MM.1S (cell line): ENCODE measurements at regions not wholly inside any gene's neighbourhood (a gene's known extent, or its start where the extent isn't known, plus 50 kb on each side); places are given as distances from the start of the nearest gene placed in this dataset.

Experiments used
- CTCF ChIP-seq: fragments of 300-600 bp; sonication (generic); IDR thresholded peaks from 2 replicates; pipeline ENCODE4 v1.5.1; 2016; ENCODE audit warnings: antibody characterized with exemption, low read length, mixed read lengths
- EZH2 ChIP-seq: fragments of 300-600 bp; sonication (generic); optimal IDR thresholded peaks from 2 replicates; pipeline ENCODE3; 2017; ENCODE audit warnings: low read depth, mild to moderate bottlenecking, antibody characterized with exemption, low read length, mixed read lengths

DNA sequence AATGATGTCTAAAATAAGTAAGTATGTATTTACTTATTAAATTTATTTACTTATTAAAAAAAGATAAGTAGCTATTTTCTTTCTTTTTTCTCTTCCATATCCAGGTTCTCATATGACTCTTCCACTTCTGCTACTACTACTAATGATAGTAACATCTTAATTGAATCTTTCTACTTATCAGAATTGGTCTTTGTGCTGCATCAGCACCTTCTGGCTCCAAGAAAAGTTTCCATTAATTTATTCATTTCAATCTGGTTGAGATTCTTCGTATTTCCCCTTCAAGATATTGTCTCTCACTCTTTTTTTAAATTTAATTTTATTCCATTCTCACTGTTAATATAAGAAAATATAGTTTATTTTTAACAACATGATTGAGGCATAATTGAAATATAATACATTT lies 1675.4 kb downstream of the DPP10 start:
- TF ChIP-seq EZH2 = no peak
- no peak for TF ChIP-seq CTCF
